HG02885 (cell line): ENCODE measurements at regions not wholly inside any gene's neighbourhood (a gene's known extent, or its start where the extent isn't known, plus 50 kb on each side); places are given as distances from the start of the nearest gene placed in this dataset.
"Not testable (repeated sequence)": the region's sequence is repeated elsewhere in the genome, so short reads cannot be mapped to it uniquely, and the experiment has no call there.

Experiments
- ATAC-seq: cut with Tn5 transposase; IDR thresholded peaks from one replicate; pipeline ENCODE4 v1.9.1; 2021; ENCODE audit warnings: mild to moderate bottlenecking; ENCODE audit not compliant: unreplicated experiment, poor library complexity

- ATAC-seq = no peak
Measured at GRCh38 chr21:22132358-22133071, 1134.3 kb downstream of the NCAM2 start.

- ATAC-seq = no peak
Measured at GRCh38 chr21:22136740-22137139, 1138.5 kb downstream of the NCAM2 start.

- no peak for ATAC-seq
Measured at GRCh38 chr21:22138297-22139016, 1140.2 kb downstream of the NCAM2 start.

GRCh38 chr21:22145545-22145944, 1147.3 kb downstream of the NCAM2 start:
- no peak for ATAC-seq

GRCh38 chr21:22154579-22155274, 1156.5 kb downstream of the NCAM2 start:
- no peak for ATAC-seq

- ATAC-seq = no peak
Measured at GRCh38 chr21:22164912-22165311, 1166.7 kb downstream of the NCAM2 start.

GRCh38 chr21:22174746-22175145, 1176.5 kb downstream of the NCAM2 start:
- ATAC-seq = no peak

GRCh38 chr21:22189278-22189677, 1191.1 kb downstream of the NCAM2 start:
- no peak for ATAC-seq

GRCh38 chr21:22191581-22191980, 1193.4 kb downstream of the NCAM2 start:
- no peak for ATAC-seq

GRCh38 chr21:22192766-22193165, 1194.6 kb downstream of the NCAM2 start:
- no peak for ATAC-seq

- ATAC-seq = not testable (repeated sequence)
Measured at GRCh38 chr21:22194986-22195385, 1196.8 kb downstream of the NCAM2 start.

GRCh38 chr21:22200378-22201092, 1202.3 kb downstream of the NCAM2 start:
- ATAC-seq = no peak

- ATAC-seq = no peak
Measured at GRCh38 chr21:22201126-22201525, 1202.9 kb downstream of the NCAM2 start.

GRCh38 chr21:22201669-22202068, 1203.5 kb downstream of the NCAM2 start:
- no peak for ATAC-seq

- ATAC-seq = no peak
Measured at GRCh38 chr21:22209304-22209700, 1211.1 kb downstream of the NCAM2 start.

- no peak for ATAC-seq
Measured at GRCh38 chr21:22211943-22212342, 1213.7 kb downstream of the NCAM2 start.

GRCh38 chr21:22223385-22223784, 1225.2 kb downstream of the NCAM2 start:
- peak; percentile 89 for ATAC-seq

- peak; percentile 58 for ATAC-seq
Measured at GRCh38 chr21:22224261-22224660, 1226.1 kb downstream of the NCAM2 start.

GRCh38 chr21:22225299-22225698, 1227.1 kb downstream of the NCAM2 start:
- ATAC-seq = no peak

- ATAC-seq = no peak
Measured at GRCh38 chr21:22231013-22231412, 1232.8 kb downstream of the NCAM2 start.
